ENCODE measurements at regions not wholly inside any gene's neighbourhood (a gene's known extent, or its start where the extent isn't known, plus 50 kb on each side); places are given as distances from the start of the nearest gene placed in this dataset.

GRCh38 chr1:8112611-8113261 is 86.6 kb upstream of the ERRFI1 start:
- H3K36me3 ChIP-seq (ENCODE audit: control insufficient read depth, insufficient read depth, low read length), result no peaks in the 10 kb centered on the region
- DNase-seq (ENCODE audit: low read depth), result no peak
- no peaks in the 10 kb centered on the region for H3K27me3 ChIP-seq (ENCODE audit: control insufficient read depth, insufficient read depth, low read length)
- no peak for FAIRE-seq
- no peak for TF ChIP-seq CTCF (IDR thresholded peaks at IDR 0.05; ENCODE audit: insufficient read depth, low read length, severe bottlenecking)
- no peak overlapping the region for H3K4me3 ChIP-seq (ENCODE audit: low read depth, low read length)

GRCh38 chr1:8111560-8111959 is 85.5 kb upstream of the ERRFI1 start:
- Histone ChIP-seq H3K27me3 (ENCODE audit: control insufficient read depth, insufficient read depth, low read length) (no peaks in the 10 kb centered on the region), H3K4me3 (ENCODE audit: low read depth, low read length) (no peak overlapping the region), H3K36me3 (ENCODE audit: control insufficient read depth, insufficient read depth, low read length) (no peaks in the 10 kb centered on the region)
- FAIRE-seq, result no peak
- DNase-seq (ENCODE audit: low read depth), result no peak
- TF ChIP-seq CTCF (IDR thresholded peaks at IDR 0.05; ENCODE audit: insufficient read depth, low read length, severe bottlenecking), result no peak

- no peak for FAIRE-seq
- Histone ChIP-seq H3K4me3 (ENCODE audit: low read depth, low read length) (no peak overlapping the region), H3K36me3 (ENCODE audit: control insufficient read depth, insufficient read depth, low read length) (no peaks in the 10 kb centered on the region), H3K27me3 (ENCODE audit: control insufficient read depth, insufficient read depth, low read length) (no peaks in the 10 kb centered on the region)
- DNase-seq (ENCODE audit: low read depth), result no peak
- TF ChIP-seq CTCF (IDR thresholded peaks at IDR 0.05; ENCODE audit: insufficient read depth, low read length, severe bottlenecking), result no peak
Observed at GRCh38 chr1:8109216-8109615, 83.1 kb upstream of the ERRFI1 start.

- no peak for DNase-seq (ENCODE audit: low read depth)
- H3K4me3 ChIP-seq (ENCODE audit: low read depth, low read length), result no peak overlapping the region
- no peaks in the 10 kb centered on the region for H3K36me3 ChIP-seq (ENCODE audit: control insufficient read depth, insufficient read depth, low read length)
- FAIRE-seq, result no peak
- TF ChIP-seq CTCF (IDR thresholded peaks at IDR 0.05; ENCODE audit: insufficient read depth, low read length, severe bottlenecking), result no peak
- H3K27me3 ChIP-seq (ENCODE audit: control insufficient read depth, insufficient read depth, low read length), result no peaks in the 10 kb centered on the region
Observed at GRCh38 chr1:8107897-8108296, 81.8 kb upstream of the ERRFI1 start.

GRCh38 chr1:8104278-8105236 is 78.4 kb upstream of the ERRFI1 start:
- FAIRE-seq, result no peak
- H3K4me3 ChIP-seq (ENCODE audit: low read depth, low read length), result no peak overlapping the region
- no peaks in the 10 kb centered on the region for H3K27me3 ChIP-seq (ENCODE audit: control insufficient read depth, insufficient read depth, low read length)
- no peak for TF ChIP-seq CTCF (IDR thresholded peaks at IDR 0.05; ENCODE audit: insufficient read depth, low read length, severe bottlenecking)
- no peaks in the 10 kb centered on the region for H3K36me3 ChIP-seq (ENCODE audit: control insufficient read depth, insufficient read depth, low read length)
- DNase-seq (ENCODE audit: low read depth), result no peak

Data from bronchial epithelial cell (primary cell).